ENCODE measurements at regions not wholly inside any gene's neighbourhood (a gene's known extent, or its start where the extent isn't known, plus 50 kb on each side); places are given as distances from the start of the nearest gene placed in this dataset.

DNA sequence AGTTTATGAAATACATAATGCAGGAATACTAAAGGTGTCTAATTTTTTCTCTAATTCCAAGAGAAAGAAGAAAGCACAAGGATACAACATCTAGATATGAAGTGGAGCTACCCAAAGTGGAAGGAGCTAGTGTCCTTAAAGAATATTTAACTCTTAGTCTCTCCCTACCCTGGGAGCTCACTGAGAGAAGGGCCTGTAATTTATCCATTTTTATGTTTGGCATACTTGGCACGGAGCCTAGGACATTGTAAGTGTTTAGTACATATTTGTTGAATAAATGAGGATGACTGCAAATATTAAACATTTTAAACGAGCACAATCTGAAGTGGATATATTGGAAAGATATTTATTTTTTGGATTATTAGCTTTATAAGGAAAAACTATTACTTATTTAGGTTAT is 674.8 kb downstream of the IQCM start:
- DNase-seq (ENCODE audit: low read depth, low spot score) = no peak
- CTCF ChIA-PET = no interaction called here
- TF ChIP-seq, protein P1, sequence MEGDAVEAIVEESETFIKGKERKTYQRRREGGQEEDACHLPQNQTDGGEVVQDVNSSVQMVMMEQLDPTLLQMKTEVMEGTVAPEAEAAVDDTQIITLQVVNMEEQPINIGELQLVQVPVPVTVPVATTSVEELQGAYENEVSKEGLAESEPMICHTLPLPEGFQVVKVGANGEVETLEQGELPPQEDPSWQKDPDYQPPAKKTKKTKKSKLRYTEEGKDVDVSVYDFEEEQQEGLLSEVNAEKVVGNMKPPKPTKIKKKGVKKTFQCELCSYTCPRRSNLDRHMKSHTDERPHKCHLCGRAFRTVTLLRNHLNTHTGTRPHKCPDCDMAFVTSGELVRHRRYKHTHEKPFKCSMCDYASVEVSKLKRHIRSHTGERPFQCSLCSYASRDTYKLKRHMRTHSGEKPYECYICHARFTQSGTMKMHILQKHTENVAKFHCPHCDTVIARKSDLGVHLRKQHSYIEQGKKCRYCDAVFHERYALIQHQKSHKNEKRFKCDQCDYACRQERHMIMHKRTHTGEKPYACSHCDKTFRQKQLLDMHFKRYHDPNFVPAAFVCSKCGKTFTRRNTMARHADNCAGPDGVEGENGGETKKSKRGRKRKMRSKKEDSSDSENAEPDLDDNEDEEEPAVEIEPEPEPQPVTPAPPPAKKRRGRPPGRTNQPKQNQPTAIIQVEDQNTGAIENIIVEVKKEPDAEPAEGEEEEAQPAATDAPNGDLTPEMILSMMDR (IDR thresholded peaks at IDR 0.05; ENCODE audit: insufficient read depth, low read length, missing control alignments) = no peak
- no peak overlapping the region for H3K4me3 ChIP-seq (ENCODE audit: low read depth, low read length)
- POLR2A ChIA-PET = no interaction called here

DNA sequence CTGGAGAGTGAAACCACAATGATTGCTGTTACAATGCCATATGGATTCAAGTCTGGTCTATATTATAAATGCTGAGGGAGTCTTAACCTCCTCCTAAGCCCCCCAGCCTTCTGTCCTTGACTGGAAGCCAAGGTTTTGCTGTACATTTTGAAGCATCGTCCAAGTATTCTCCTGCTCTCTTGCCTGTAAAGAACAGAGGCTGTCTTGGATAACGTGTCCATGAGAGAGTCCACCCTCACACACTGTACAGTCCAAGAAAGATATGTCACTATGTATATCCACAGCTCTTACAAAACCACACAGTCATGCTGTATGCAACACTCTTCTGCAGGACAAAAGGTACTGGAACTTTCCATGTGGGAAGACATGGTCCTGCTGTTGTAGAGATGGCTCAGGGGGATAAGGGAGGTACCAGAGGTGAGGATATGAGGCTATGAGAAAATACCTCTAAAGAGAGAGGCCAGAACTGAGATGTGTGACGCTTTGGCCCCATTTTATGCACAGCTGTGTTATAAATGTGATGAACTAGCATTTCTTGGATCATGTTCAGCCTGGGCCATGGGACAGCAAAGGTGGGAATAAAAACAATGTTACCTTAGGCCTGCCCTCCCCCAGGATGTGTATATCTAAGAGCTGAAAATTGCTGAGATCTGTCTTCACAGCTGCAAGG is 678.6 kb downstream of the IQCM start:
- TF ChIP-seq, protein P1 (IDR thresholded peaks at IDR 0.05; ENCODE audit: insufficient read depth, low read length, missing control alignments) = no peak
- ChIA-PET CTCF (no interaction called here), POLR2A (no interaction called here)
- DNase-seq (ENCODE audit: low read depth, low spot score) = no peak
- H3K4me3 ChIP-seq (ENCODE audit: low read depth, low read length) = no peak overlapping the region

DNA sequence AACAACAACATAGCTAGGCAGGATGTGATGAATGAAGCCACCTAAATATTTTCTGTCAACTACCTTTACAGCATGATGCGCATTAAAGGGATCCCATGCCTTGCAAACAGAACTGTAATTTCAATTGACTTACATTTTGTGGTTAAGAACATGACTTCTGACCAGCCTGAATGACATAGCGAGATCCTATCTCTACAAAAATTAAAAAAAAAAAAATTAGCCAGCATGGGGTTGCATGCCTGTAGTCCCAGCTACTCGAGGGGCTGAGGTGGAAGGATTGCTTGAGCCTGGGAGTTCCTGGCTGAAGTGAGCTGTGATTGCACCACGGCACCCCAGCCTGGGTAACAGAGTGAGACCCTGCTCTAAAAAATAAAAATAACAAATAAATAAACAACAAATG is 680.6 kb downstream of the IQCM start:
- no peak for DNase-seq (ENCODE audit: low read depth, low spot score)
- TF ChIP-seq, protein P1 (IDR thresholded peaks at IDR 0.05; ENCODE audit: insufficient read depth, low read length, missing control alignments) = no peak
- POLR2A ChIA-PET = no interaction called here
- no peak overlapping the region for H3K4me3 ChIP-seq (ENCODE audit: low read depth, low read length)
- CTCF ChIA-PET = no interaction called here

DNA sequence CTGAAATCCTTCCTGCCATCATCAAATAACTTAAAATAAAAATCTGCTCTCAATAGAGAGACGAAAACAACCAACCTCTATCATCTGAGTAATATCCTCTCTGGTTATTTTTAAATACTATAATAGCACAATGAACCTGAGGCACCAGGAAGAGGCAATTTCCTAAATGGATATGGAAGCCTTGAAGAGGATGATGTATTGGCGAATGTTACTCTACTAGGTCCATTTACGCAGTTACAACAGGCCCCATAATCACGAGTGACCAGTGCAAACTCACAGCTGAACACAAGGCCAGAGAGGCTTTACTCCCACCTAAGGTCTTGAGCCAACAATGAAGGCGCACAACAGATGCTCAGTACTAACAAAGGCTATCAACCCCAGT is 678.8 kb upstream of the NR3C2 start:
- TF ChIP-seq, protein P1 (IDR thresholded peaks at IDR 0.05; ENCODE audit: insufficient read depth, low read length, missing control alignments) = no peak
- no peak overlapping the region for H3K4me3 ChIP-seq (ENCODE audit: low read depth, low read length)
- ChIA-PET POLR2A (no interaction called here), CTCF (no interaction called here)
- no peak for DNase-seq (ENCODE audit: low read depth, low spot score)

DNA sequence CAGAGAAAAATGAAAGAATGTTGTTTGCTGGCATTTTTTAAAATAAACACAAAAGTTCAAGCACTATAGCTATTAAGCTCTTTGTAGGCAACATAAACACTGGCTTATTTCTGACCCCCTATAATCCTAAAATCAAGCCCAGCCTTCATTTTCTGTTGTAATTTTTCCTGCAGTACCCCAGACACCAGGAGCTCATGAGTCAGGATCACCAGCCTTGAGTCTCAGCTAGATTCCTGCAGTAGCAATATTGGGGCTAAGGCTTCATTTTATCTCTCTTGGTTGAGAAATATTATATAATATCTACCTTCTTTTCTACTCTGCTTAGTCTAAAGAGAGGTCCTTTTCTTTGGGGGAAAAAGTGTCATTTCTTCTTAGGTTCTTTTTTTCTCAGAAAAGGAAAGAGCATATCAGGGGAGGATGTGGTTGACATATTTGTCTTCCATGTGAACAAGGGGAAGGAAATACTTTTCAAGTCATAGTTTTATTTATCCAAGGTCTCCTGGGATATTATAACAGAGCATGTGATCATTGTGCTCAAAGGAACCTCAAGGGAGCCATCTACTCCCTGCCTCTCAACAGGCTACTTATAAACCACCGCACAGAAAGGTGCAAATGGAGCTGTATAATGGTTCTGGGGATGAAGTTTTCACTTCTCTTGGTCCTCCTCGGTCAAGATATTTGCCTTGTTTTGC is 678.3 kb upstream of the NR3C2 start:
- CTCF ChIA-PET = no interaction called here
- H3K4me3 ChIP-seq (ENCODE audit: low read depth, low read length) = no peak overlapping the region
- POLR2A ChIA-PET = no interaction called here
- TF ChIP-seq, protein P1 (IDR thresholded peaks at IDR 0.05; ENCODE audit: insufficient read depth, low read length, missing control alignments) = no peak
- DNase-seq (ENCODE audit: low read depth, low spot score) = no peak

DNA sequence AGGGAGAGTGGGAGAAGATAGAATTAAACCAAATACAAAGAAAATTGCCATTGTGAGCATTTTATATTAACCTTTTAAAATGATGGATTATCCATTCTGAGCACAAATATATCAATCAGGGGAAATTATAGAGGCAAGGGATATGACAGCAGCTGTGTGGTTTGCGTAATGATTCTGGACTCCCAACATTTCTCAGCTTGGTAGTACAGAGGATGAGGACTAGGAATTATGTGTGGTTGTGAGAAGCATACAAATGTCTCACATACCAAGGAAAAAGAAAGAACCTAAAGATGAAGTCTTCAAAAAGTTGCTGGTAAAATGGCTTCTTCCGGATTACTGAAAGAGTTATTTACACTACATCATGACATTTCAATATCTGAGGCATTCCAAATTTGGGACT is 674.6 kb upstream of the NR3C2 start:
- TF ChIP-seq, protein P1 (IDR thresholded peaks at IDR 0.05; ENCODE audit: insufficient read depth, low read length, missing control alignments) = no peak
- no peak overlapping the region for H3K4me3 ChIP-seq (ENCODE audit: low read depth, low read length)
- ChIA-PET CTCF (no interaction called here), POLR2A (no interaction called here)
- no peak for DNase-seq (ENCODE audit: low read depth, low spot score)
